SW480 (cell line): ENCODE measurements at regions not wholly inside any gene's neighbourhood (a gene's known extent, or its start where the extent isn't known, plus 50 kb on each side); places are given as distances from the start of the nearest gene placed in this dataset.

Source experiments
- DNase-seq: peaks from one replicate; pipeline ENCODE4 v3.0.0-alpha.2; 2016; ENCODE audit warnings: low spot score

- DNase-seq: peak; percentile 78
These were observed 93.4 kb upstream of the KCNK1 start for GRCh38 chr1:233520261-233521191.

GRCh38 chr1:233523047-233523446 lies 90.9 kb upstream of the KCNK1 start:
- no peak for DNase-seq

- DNase-seq: no peak
These were observed 86.1 kb upstream of the KCNK1 start for GRCh38 chr1:233527818-233528217.

- DNase-seq: no peak
These were observed 83.1 kb upstream of the KCNK1 start for GRCh38 chr1:233530665-233531386.

GRCh38 chr1:233540816-233541215 lies 73.1 kb upstream of the KCNK1 start:
- no peak for DNase-seq

- DNase-seq: peak; percentile 95
These were observed 70.3 kb upstream of the KCNK1 start for GRCh38 chr1:233543338-233544255.

GRCh38 chr1:233544304-233544703 lies 69.6 kb upstream of the KCNK1 start:
- no peak for DNase-seq

GRCh38 chr1:233547726-233548125 lies 66.2 kb upstream of the KCNK1 start:
- no peak for DNase-seq

GRCh38 chr1:233549404-233549803 lies 64.5 kb upstream of the KCNK1 start:
- DNase-seq: no peak

- no peak for DNase-seq
These were observed 64.0 kb upstream of the KCNK1 start for GRCh38 chr1:233549917-233550316.

GRCh38 chr1:233554037-233554436 lies 59.9 kb upstream of the KCNK1 start:
- no peak for DNase-seq

- DNase-seq: no peak
These were observed 52.0 kb upstream of the KCNK1 start for GRCh38 chr1:233561708-233562426.
